MM.1S (cell line): ENCODE measurements at regions not wholly inside any gene's neighbourhood (a gene's known extent, or its start where the extent isn't known, plus 50 kb on each side); places are given as distances from the start of the nearest gene placed in this dataset.

Source experiments
- CTCF ChIP-seq: fragments of 300-600 bp; sonication (generic); IDR thresholded peaks from 2 replicates; pipeline ENCODE4 v1.5.1; 2016; ENCODE audit warnings: antibody characterized with exemption, low read length, mixed read lengths
- EZH2 ChIP-seq: fragments of 300-600 bp; sonication (generic); optimal IDR thresholded peaks from 2 replicates; pipeline ENCODE3; 2017; ENCODE audit warnings: low read depth, mild to moderate bottlenecking, antibody characterized with exemption, low read length, mixed read lengths
- EZH2phosphoT487 ChIP-seq: fragments of 300-600 bp; sonication (generic); IDR thresholded peaks from 2 replicates; pipeline ENCODE4 v1.6.1; 2018; ENCODE audit warnings: antibody characterized with exemption, low read length

GRCh38 chr9:20280330-20280729, 342.0 kb downstream of the MLLT3 start:
- TF ChIP-seq CTCF (no peak), EZH2 (no peak), EZH2phosphoT487 (no peak)
